IPS-18a (cell line): ENCODE measurements at regions not wholly inside any gene's neighbourhood (a gene's known extent, or its start where the extent isn't known, plus 50 kb on each side); places are given as distances from the start of the nearest gene placed in this dataset.
"Not testable (repeated sequence)": the region's sequence is repeated elsewhere in the genome, so short reads cannot be mapped to it uniquely, and the experiment has no call there.

Experiments
- H3K27ac ChIP-seq: one replicate; pipeline ENCODE4 v1.5.1; 2013; ENCODE audit warnings: low read length
- H3K27me3 ChIP-seq: one replicate; pipeline ENCODE4 v1.6.1; 2013; ENCODE audit warnings: mild to moderate bottlenecking, low read length; ENCODE audit not compliant: control insufficient read depth, insufficient read depth
- H3K36me3 ChIP-seq: one replicate; pipeline ENCODE4 v1.6.1; 2013; ENCODE audit warnings: low read depth, low read length; ENCODE audit not compliant: control insufficient read depth
- H3K4me1 ChIP-seq: one replicate; pipeline ENCODE4 v1.6.1; 2013; ENCODE audit warnings: low read depth, low read length; ENCODE audit not compliant: control insufficient read depth
- H3K4me3 ChIP-seq: one replicate; pipeline ENCODE4 v1.5.1; 2013; ENCODE audit warnings: low read length
- H3K9ac ChIP-seq: one replicate; pipeline ENCODE4 v1.6.1; 2013; ENCODE audit warnings: mild to moderate bottlenecking, low read length, moderate library complexity
- H3K9me3 ChIP-seq: one replicate; pipeline ENCODE4 v1.6.1; 2013; ENCODE audit warnings: low read depth, low read length; ENCODE audit not compliant: control insufficient read depth

DNA sequence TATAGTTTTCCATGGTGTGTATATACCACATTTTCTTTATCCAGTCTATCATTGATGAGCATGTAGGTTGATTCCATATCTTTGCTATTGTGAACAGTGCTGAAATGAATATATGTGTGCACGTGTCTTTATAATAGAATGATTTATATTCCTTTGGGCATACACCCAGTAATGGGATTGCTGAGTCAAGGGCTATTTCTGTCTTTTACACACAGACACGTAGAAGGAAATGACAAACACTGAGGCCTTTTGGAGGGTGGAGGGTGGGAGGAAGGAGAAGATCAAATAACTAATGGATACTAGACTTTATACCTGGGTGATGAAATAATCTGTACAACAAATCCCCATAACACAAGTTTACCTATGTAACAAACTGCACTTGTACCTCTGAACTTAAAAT is 1025.7 kb downstream of the NCAM2 start:
- not testable (repeated sequence) for H3K4me1 ChIP-seq, H3K4me3 ChIP-seq, H3K9me3 ChIP-seq, H3K36me3 ChIP-seq, H3K27me3 ChIP-seq, H3K27ac ChIP-seq, H3K9ac ChIP-seq

DNA sequence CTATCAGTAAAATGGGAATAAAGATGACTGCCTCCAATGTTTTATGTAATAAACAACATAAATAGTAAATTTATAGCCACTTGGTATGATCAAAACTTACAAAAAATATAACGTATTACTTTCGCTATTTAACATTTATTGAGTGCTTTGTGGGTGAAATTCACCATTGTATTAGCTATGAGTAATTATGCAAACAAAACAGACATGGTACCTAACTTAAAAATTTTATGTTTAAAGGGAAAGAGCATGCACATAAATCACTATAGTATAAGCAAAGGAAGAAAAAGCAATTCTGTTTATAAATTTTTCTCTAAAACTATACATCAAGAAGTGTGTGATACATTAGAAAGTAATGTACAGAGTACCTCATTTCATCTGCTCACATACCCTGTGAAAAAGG is 1046.2 kb downstream of the NCAM2 start:
- Histone ChIP-seq H3K27ac (no peak overlapping the region), H3K36me3 (no peaks in the 10 kb centered on the region), H3K4me1 (no peaks in the 10 kb centered on the region), H3K9ac (no peak overlapping the region), H3K4me3 (no peak overlapping the region), H3K9me3 (no peaks in the 10 kb centered on the region), H3K27me3 (no peaks in the 10 kb centered on the region)

DNA sequence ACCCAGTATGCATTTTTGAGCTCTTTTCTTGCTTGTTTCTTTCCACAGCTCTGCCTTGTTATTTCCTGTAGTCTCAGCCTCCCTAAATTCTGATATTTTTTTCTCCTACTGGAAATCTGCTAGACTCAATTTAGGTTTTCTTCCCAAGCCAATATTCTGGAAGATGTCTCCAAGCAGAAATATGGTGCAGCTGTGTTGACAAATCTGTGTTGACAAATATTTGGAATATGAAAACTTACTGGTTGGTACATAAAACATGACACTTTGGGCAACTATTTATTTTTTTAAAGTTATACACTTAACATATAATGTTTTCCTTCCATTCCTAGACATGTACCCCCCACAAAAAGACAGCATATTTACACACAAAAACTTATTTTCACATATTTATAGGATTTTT is 1048.4 kb downstream of the NCAM2 start:
- Histone ChIP-seq H3K4me3 (no peak overlapping the region), H3K27ac (no peak overlapping the region), H3K27me3 (no peaks in the 10 kb centered on the region), H3K9me3 (no peaks in the 10 kb centered on the region), H3K4me1 (no peaks in the 10 kb centered on the region), H3K36me3 (no peaks in the 10 kb centered on the region), H3K9ac (no peak overlapping the region)

DNA sequence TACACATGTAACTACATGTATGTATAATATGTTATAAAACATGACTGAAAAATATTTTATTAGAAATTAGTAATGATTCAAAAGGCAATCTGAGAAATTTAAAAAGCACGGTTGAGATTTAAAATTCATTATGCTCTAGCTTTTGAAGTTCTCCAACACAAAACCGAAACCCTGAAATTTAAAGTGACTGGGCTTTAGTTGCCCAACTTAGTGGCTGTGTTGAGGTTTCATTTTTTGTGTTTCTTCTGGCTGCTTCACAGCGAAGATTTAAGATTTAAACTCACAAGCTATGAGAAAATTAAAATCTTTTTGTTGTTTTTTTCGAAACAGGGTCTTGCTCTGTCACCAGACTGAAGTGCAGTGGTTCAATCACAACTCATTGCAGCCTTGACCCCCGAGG is 1058.7 kb downstream of the NCAM2 start:
- Histone ChIP-seq H3K4me1 (no peaks in the 10 kb centered on the region), H3K9me3 (no peaks in the 10 kb centered on the region), H3K36me3 (no peaks in the 10 kb centered on the region), H3K4me3 (no peak overlapping the region), H3K27ac (no peak overlapping the region), H3K27me3 (no peaks in the 10 kb centered on the region), H3K9ac (no peak overlapping the region)

DNA sequence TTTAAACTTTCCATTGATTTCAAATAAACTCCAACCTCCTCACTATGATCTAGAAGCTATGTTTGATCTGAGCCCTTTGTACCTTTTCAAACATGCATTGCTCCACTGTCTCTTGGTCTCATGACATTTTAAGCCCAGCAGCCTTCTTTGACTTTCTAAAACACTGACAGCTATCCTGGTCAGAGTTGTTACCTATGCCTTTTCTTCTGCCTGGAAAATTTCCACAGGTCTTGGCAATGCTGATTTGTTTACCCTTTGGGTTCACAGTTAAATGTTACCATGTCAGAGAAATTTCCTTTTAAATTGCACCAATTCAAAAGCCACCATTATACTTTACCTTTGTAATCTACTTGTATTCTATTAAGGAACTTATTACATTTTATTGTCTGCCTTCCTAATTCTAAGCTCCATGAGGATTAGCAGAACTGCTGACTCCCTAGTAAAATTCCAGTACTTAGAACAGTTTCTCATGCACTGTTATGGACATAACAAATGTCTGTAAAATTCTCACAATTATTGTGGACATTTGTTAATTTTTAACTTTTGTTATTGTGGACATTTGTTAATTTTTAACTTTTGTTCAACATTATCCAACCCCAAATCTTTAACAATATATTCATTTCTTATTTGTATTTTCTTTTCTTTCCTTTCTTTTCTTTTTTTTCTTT is 1064.4 kb downstream of the NCAM2 start:
- Histone ChIP-seq H3K36me3 (no peaks in the 10 kb centered on the region), H3K4me3 (no peak overlapping the region)

DNA sequence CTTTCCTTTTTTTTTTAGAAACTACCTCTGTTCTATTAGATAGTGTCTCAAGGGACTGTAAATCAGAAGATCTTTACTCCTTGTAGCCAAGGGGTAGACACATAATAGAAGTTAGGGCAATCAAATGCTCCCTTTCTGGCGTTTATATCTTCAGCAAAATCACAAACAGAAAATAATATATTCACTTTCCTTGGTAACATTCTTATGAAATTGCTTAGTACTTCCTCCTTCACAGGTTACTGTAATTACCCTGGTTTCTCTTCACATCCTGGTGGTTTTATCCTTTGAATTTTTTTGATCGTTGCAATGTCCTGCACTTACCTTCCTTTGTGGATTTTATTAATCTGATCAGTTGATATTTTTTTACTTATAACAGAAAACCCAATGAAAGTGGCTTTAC is 1064.9 kb downstream of the NCAM2 start:
- no peak overlapping the region for H3K4me3 ChIP-seq
- no peaks in the 10 kb centered on the region for H3K27me3 ChIP-seq
- no peak overlapping the region for H3K9ac ChIP-seq
- no peaks in the 10 kb centered on the region for H3K36me3 ChIP-seq
- H3K9me3 ChIP-seq = no peaks in the 10 kb centered on the region
- H3K27ac ChIP-seq = no peak overlapping the region
- H3K4me1 ChIP-seq = peaks cover 3% of the 10 kb centered on the region

More for the DNA sequence above, 1064.4 kb downstream of the NCAM2 start:
- Histone ChIP-seq H3K4me1 (peaks cover 3% of the 10 kb centered on the region), H3K27me3 (no peaks in the 10 kb centered on the region), H3K9ac (no peak overlapping the region), H3K9me3 (no peaks in the 10 kb centered on the region), H3K27ac (no peak overlapping the region)

DNA sequence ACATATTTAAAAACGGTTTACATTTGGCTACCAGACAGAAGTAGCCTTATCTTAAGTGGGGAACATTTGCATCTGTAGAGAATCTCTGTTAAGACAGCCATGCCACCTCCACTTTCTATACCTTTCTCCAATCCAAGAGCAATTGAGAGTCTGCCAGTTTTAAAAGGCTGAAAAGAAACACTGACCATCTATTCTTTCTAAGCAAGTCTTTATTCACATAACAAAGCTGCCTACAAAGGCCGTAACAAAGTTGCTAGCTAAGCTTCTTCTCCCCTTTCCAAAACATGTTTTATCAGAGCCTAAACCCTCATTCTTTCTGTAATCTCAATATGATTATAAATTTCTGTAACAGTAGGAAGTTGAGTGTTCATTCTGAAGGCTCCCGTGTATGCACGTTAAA is 1078.3 kb downstream of the NCAM2 start:
- H3K4me1 ChIP-seq = peaks cover 15% of the 10 kb centered on the region
- H3K36me3 ChIP-seq = no peaks in the 10 kb centered on the region

DNA sequence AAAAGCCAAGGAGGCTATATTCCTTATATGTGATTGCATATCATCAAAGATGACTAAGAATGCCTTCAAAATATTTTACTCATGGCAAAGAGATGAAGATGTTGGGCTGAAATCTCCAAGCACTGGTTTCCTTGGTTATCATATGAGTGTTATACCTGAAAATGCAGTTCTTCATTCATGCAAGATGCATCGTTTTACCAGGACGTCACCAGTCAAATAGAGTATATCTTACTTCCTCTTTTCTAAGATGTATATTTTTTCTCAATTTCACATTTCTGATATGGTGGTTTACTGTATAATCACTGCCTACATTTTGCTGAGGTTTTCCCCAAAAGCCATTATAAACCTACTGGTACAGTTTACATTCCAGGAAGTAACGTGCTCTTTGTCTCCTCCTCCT is 1085.7 kb downstream of the NCAM2 start:
- H3K9ac ChIP-seq = no peak overlapping the region
- no peaks in the 10 kb centered on the region for H3K36me3 ChIP-seq
- no peaks in the 10 kb centered on the region for H3K9me3 ChIP-seq
- H3K4me3 ChIP-seq = no peak overlapping the region
- no peaks in the 10 kb centered on the region for H3K27me3 ChIP-seq
- no peaks in the 10 kb centered on the region for H3K4me1 ChIP-seq
- H3K27ac ChIP-seq = no peak overlapping the region

More for the DNA sequence above, 1078.3 kb downstream of the NCAM2 start:
- Histone ChIP-seq H3K4me3 (no peak overlapping the region), H3K9me3 (no peaks in the 10 kb centered on the region), H3K27me3 (no peaks in the 10 kb centered on the region), H3K9ac (no peak overlapping the region), H3K27ac (peak overlapping the region; percentile 11)

DNA sequence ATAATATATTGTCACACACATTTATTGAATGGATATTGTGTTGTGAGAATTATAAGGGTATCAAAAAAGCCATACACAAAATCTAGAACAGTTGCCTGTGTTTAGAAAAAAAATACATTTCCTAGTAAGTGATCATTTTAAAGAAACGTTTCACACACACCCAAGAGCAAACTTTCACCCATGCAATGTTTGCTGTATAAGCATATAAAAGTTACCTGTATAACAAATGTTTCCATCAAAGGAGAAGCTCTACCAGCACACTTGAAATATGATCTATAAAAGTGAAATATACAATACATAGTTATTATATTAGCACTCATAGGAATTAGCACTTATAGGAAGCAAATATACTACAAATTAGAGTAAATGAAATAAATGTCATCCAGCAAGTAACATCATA is 1098.1 kb downstream of the NCAM2 start:
- no peak overlapping the region for H3K27ac ChIP-seq
- H3K4me3 ChIP-seq = no peak overlapping the region
- H3K4me1 ChIP-seq = no peaks in the 10 kb centered on the region
- no peaks in the 10 kb centered on the region for H3K9me3 ChIP-seq
- no peak overlapping the region for H3K9ac ChIP-seq
- H3K36me3 ChIP-seq = no peaks in the 10 kb centered on the region
- no peaks in the 10 kb centered on the region for H3K27me3 ChIP-seq

DNA sequence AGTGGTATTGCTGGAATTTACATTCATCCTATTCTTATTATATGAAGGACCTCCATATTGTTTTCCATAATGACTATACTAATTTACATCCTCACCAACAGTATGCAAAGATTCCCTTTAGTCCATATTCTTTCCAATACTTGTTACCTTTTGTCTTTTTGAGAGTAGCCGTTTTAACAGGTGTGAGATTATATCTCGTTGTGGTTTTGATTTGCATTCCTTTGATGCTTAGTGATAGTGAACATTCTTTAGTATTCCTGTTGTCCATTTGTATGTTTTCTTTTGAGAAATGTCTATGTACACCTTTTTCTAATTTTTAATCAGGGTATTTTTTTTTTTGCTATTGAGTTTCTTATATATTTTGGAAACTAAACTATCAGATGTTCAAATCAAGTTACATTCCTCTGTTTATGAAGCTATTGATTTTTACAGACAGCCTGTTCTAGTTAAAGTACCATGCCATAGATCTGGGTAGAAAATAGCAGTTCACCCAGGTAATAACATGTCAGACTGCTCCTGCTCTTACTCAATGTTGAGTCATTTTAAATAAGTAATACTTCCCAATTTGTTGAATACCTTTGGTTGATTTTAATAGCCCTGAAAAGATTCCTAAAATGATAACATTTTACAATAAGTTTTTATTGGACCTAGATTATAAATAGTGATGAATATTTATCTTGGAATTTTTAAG is 1108.7 kb downstream of the NCAM2 start:
- no peaks in the 10 kb centered on the region for H3K4me1 ChIP-seq
- no peaks in the 10 kb centered on the region for H3K36me3 ChIP-seq
- H3K27ac ChIP-seq = no peak overlapping the region
- no peaks in the 10 kb centered on the region for H3K9me3 ChIP-seq
- H3K4me3 ChIP-seq = no peak overlapping the region
- H3K27me3 ChIP-seq = no peaks in the 10 kb centered on the region
- H3K9ac ChIP-seq = no peak overlapping the region

DNA sequence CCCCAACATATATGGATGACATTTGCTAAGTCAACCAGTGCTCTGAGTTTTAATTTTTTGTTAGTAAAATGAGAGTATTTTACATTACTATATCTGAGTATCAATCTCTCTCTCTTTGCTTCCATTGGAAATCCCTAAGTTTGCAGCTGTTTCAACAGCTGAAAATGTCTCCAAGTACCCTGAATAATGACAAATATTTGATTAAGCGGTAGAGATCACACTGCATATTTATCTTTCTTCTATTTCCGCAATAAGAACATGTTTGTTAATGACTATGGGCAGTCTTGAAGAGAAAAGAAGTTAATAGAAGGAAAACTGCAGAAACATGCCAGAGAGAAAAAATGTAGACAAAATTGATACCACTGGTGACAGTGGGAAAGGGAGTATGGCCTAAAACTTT is 1117.5 kb downstream of the NCAM2 start:
- no peaks in the 10 kb centered on the region for H3K9me3 ChIP-seq
- H3K4me3 ChIP-seq = no peak overlapping the region
- H3K36me3 ChIP-seq = no peaks in the 10 kb centered on the region
- H3K4me1 ChIP-seq = no peaks in the 10 kb centered on the region
- H3K27ac ChIP-seq = no peak overlapping the region
- H3K27me3 ChIP-seq = no peaks in the 10 kb centered on the region
- no peak overlapping the region for H3K9ac ChIP-seq

DNA sequence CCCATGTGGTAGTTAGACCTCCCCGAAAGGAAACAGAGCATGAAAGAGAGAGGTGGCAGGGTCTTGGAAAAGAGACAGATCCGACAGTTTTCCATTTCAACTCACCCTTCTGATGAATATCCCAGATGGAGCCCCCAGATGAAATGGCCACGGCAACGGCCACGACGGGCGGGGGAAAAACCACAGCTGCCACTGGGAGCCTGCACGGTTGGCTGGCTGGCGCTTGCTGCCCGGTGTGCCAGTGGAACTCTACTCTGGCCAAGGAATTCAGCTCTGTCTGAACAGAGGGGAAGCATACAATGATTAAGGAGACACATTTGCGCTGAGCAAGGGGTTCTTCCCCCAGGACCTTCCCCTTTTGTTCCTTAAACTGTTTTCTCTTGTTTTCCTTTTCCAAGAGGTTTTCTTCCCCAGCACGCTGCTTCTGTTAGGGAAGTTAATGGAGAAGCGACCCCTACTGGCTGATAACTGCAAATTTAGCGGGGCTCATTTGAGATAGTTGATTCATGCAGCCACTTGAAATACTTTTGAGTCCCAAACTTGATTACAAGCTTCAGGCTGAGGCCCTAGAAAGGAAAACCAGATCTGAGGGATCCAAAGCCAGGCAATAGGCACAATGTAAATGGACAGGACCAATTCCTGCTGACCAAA is 1122.5 kb downstream of the NCAM2 start:
- Histone ChIP-seq H3K36me3 (no peaks in the 10 kb centered on the region), H3K4me3 (no peak overlapping the region), H3K4me1 (no peaks in the 10 kb centered on the region), H3K27ac (no peak overlapping the region), H3K9me3 (no peaks in the 10 kb centered on the region), H3K27me3 (no peaks in the 10 kb centered on the region), H3K9ac (no peak overlapping the region)
